ENCODE measurements at regions not wholly inside any gene's neighbourhood (a gene's known extent, or its start where the extent isn't known, plus 50 kb on each side); places are given as distances from the start of the nearest gene placed in this dataset.

GRCh38 chr18:69349912-69350597 is 50.6 kb upstream of the DOK6 start:
- Histone ChIP-seq H2BK15ac (ENCODE audit: low read length) (no peak overlapping the region), H3K27me3 (replicated peaks in 1 of 4; ENCODE audit: control insufficient read depth in 3 of 4, extremely low read depth in 1 of 4, insufficient read depth in 3 of 4, low read length in 3 of 4) (no peaks in the 10 kb centered on the region), H4K5ac (ENCODE audit: insufficient read length, low read depth, low read length) (no peak overlapping the region), H3K79me1 (ENCODE audit: low read depth, low read length) (no peaks in the 10 kb centered on the region), H2BK5ac (ENCODE audit: low read depth, low read length) (no peak overlapping the region), H3K36me3 (ENCODE audit: control insufficient read depth in 2 of 4, insufficient read depth in 4 of 4, low read length in 3 of 4) (no peaks in the 10 kb centered on the region), H3K79me2 (ENCODE audit: control insufficient read depth in 1 of 2, insufficient read depth in 2 of 2, low read length in 2 of 2) (no peaks in the 10 kb centered on the region), H2BK120ac (replicated peaks; ENCODE audit: low read depth, low read length) (no peak overlapping the region), H2AFZ (ENCODE audit: low read length) (no peak overlapping the region), H4K91ac (replicated peaks; ENCODE audit: insufficient read length, low read length) (no peak overlapping the region), H3K14ac (ENCODE audit: insufficient read length) (no peak overlapping the region), H2BK20ac (ENCODE audit: low read length) (no peak overlapping the region), H3K4me3 (ENCODE audit: extremely low read depth in 1 of 4, insufficient read depth in 2 of 4, low read depth in 3 of 4, low read length in 4 of 4) (no peak overlapping the region), H2AK5ac (ENCODE audit: low read depth, low read length) (no peak overlapping the region), H3K56ac (replicated peaks; ENCODE audit: insufficient read length, low read depth, low read length) (no peak overlapping the region), H4K20me1 (replicated peaks in 1 of 2; ENCODE audit: control insufficient read depth in 1 of 2, insufficient read depth in 2 of 2, low read length in 2 of 2) (no peaks in the 10 kb centered on the region), H3K27ac (ENCODE audit: low read depth, low read length) (no peak overlapping the region), H3K23ac (ENCODE audit: insufficient read length) (no peak overlapping the region), H3K23me2 (ENCODE audit: low read depth, low read length) (no peaks in the 10 kb centered on the region), H3K4ac (replicated peaks; ENCODE audit: insufficient read length, low read depth, low read length) (no peak overlapping the region), H2BK12ac (ENCODE audit: low read depth, low read length) (no peak overlapping the region), H3K9me3 (ENCODE audit: insufficient read depth in 2 of 2, low read depth in 1 of 2, low read length in 1 of 2) (no peaks in the 10 kb centered on the region), H3K4me1 (replicated peaks in 1 of 4; ENCODE audit: control insufficient read depth in 3 of 4, insufficient read depth in 4 of 4, low read length in 3 of 4) (no peaks in the 10 kb centered on the region), H3K9ac (replicated peaks in 1 of 4; ENCODE audit: extremely low read depth in 1 of 4, low read depth in 3 of 4, low read length in 3 of 4) (no peak overlapping the region), H3K18ac (ENCODE audit: extremely low read depth, low read length) (no peak overlapping the region), H4K8ac (ENCODE audit: extremely low read depth, insufficient read depth, low read length) (no peak overlapping the region), H3K4me2 (ENCODE audit: insufficient read depth in 1 of 2, low read depth in 2 of 2, low read length in 2 of 2) (no peak overlapping the region)
- no peak for DNase-seq (ENCODE audit: low read depth in 1 of 2, low spot score in 2 of 2)
- WGBS, 2 experiments (ENCODE audit: extremely low coverage in 1 of 2, insufficient coverage in 1 of 2, insufficient read length in 1 of 2, insufficient replicate concordance in 2 of 2, low coverage in 1 of 2, low lambda C conversion rate in 2 of 2, missing lambda C conversion rate in 1 of 2): 94% methylated on average over 7 of the region's 7 CpGs; no CpG with 5 or more reads in 1 of the 2 experiments
- no peak for FAIRE-seq
- ChIA-PET CTCF (ENCODE audit: partially characterized antibody) (interaction anchor here (0.6 kb wide), 1 partner anchor 473 kb away, joined by 3 read pairs; no protein-coding TSS in a partner anchor), POLR2A (ENCODE audit: partially characterized antibody) (no interaction called here)
- no peak for TF ChIP-seq POLR2A (IDR thresholded peaks at IDR 0.05; ENCODE audit: control extremely low read depth in 1 of 2, low read depth in 2 of 2, low read length in 2 of 2)
- no peak for TF ChIP-seq SP4 (IDR thresholded peaks at IDR 0.05; ENCODE audit: low read length)
- no peak for TF ChIP-seq NRF1 (IDR thresholded peaks at IDR 0.05; ENCODE audit: low read depth, low read length)
- TF ChIP-seq SIRT6 (IDR thresholded peaks at IDR 0.05; ENCODE audit: low read length): no peak
- TF ChIP-seq HDAC2 (IDR thresholded peaks at IDR 0.05; ENCODE audit: borderline replicate concordance in 1 of 2, low read depth in 2 of 2, low read length in 2 of 2): no peak
- no peak for TF ChIP-seq ATF2 (IDR thresholded peaks at IDR 0.05; ENCODE audit: low read length)
- TF ChIP-seq MAFK (IDR thresholded peaks at IDR 0.05; ENCODE audit: low read depth, low read length): no peak
- TF ChIP-seq E2F6 (IDR thresholded peaks at IDR 0.05): no peak
- no peak for TF ChIP-seq HDAC6 (IDR thresholded peaks at IDR 0.05; ENCODE audit: low read depth, low read length)
- no peak for TF ChIP-seq TAF1 (IDR thresholded peaks at IDR 0.05; ENCODE audit: low read depth, low read length)
- no peak for TF ChIP-seq TEAD4 (IDR thresholded peaks at IDR 0.05; ENCODE audit: low read depth, low read length)
- TF ChIP-seq EGR1 (IDR thresholded peaks at IDR 0.05; ENCODE audit: borderline replicate concordance, low read depth, low read length): no peak

Data from H1 (cell line).